ENCODE measurements at regions not wholly inside any gene's neighbourhood (a gene's known extent, or its start where the extent isn't known, plus 50 kb on each side); places are given as distances from the start of the nearest gene placed in this dataset.
A peak's percentile ranks its signal among the peaks of the same experiment; 100 is the strongest.

- TF ChIP-seq IKZF4 (CRISPR knock-in tag; IDR thresholded peaks at IDR 0.05; ENCODE audit: borderline replicate concordance, low read depth, not compliant biosample characterization) (no peak), RXRA (CRISPR knock-in tag; IDR thresholded peaks at IDR 0.05) (no peak), NKX3-1 (CRISPR knock-in tag; IDR thresholded peaks at IDR 0.05) (no peak), NBN (conservative IDR thresholded peaks at IDR 0.05) (no peak), ZNF431 (CRISPR knock-in tag; IDR thresholded peaks at IDR 0.05; ENCODE audit: borderline replicate concordance, low read depth) (no peak), SRSF4 (IDR thresholded peaks at IDR 0.05; ENCODE audit: low read depth, low read length, poor library complexity, severe bottlenecking) (no peak), FUBP1 (CRISPR knock-in tag; IDR thresholded peaks at IDR 0.05; ENCODE audit: borderline replicate concordance) (no peak), ZNF564 (CRISPR knock-in tag; IDR thresholded peaks at IDR 0.05) (no peak), ZNF543 (CRISPR knock-in tag; IDR thresholded peaks at IDR 0.05) (no peak), SRY (CRISPR knock-in tag; IDR thresholded peaks at IDR 0.05) (no peak), POLR2G (IDR thresholded peaks at IDR 0.05; ENCODE audit: low read depth, low read length) (no peak), CEBPZ (IDR thresholded peaks at IDR 0.05; ENCODE audit: low read length) (no peak), AGO2 (optimal IDR thresholded peaks at IDR 0.05; ENCODE audit: low read depth, low read length) (no peak), PPARG (CRISPR knock-in tag; conservative IDR thresholded peaks at IDR 0.05) (peak; percentile 55; the same call in 1 of the 2 replicates), ZNF784 (CRISPR knock-in tag; IDR thresholded peaks at IDR 0.05; ENCODE audit: borderline replicate concordance) (no peak), PRDM10 (CRISPR knock-in tag; IDR thresholded peaks at IDR 0.05; ENCODE audit: low read depth) (no peak), EP300 (IDR thresholded peaks at IDR 0.05; ENCODE audit: low read depth in 2 of 2, low read length in 2 of 2) (peak in 1 of 2 experiments; percentile 57; a peak in 1 of 4 replicates), EP300 (CRISPR knock-in tag; IDR thresholded peaks at IDR 0.05; ENCODE audit: borderline replicate concordance) (no peak), ZNF616 (CRISPR knock-in tag; IDR thresholded peaks at IDR 0.05; ENCODE audit: low read depth) (no peak), ATM (IDR thresholded peaks at IDR 0.05; ENCODE audit: borderline replicate concordance) (no peak), ZBTB3 (CRISPR knock-in tag; IDR thresholded peaks at IDR 0.05; ENCODE audit: borderline replicate concordance, low read depth) (no peak)
Observed at GRCh38 chr2:234410526-234410925, 86.4 kb downstream of the ARL4C start (continued).

All from HepG2 (cell line).